Pancreas (tissue), 10 donors: ENCODE measurements at regions not wholly inside any gene's neighbourhood (a gene's known extent, or its start where the extent isn't known, plus 50 kb on each side); places are given as distances from the start of the nearest gene placed in this dataset.
A peak's percentile ranks its signal among the peaks of the same experiment; 100 is the strongest.

ENCODE experiments used
- ATAC-seq, 4 donors: fragments of 200-7000 bp; cut with Tn5 transposase; one replicate each; pipeline versions ENCODE4 v1.8.0 to v1.9.1; 2020; ENCODE audit warnings: mild to moderate bottlenecking in 4 of 4, moderate library complexity in 4 of 4
- DNase-seq, 6 donors: peaks; one replicate each; pipeline ENCODE4 v3.0.0-alpha.2; 2020
- FAIRE-seq: peaks from 2 replicates; lab custom pipeline; 2012; peaks lifted over from hg19 to GRCh38; lab: Jason Lieb, UNC
- H3K27ac ChIP-seq, 4 donors: fragments of 200-600 bp; sonication (generic); 1 replicate in 3 of 4; 2 replicates in 1 of 4; pipeline versions ENCODE4 v1.5.0 to v1.8.0; 2020
- H3K27me3 ChIP-seq, 4 donors: fragments of 200-600 bp; one replicate each; pipeline ENCODE4 v1.8.0; 2021
- H3K36me3 ChIP-seq, 3 donors: fragments of 200-600 bp; sonication (generic) in 1 of 3; one replicate each; pipeline versions ENCODE4 v1.5.0 to v1.8.0; 2020 to 2021
- H3K4me1 ChIP-seq, 3 donors: fragments of 200-600 bp; one replicate each; pipeline ENCODE4 v1.8.0; 2021
- H3K4me3 ChIP-seq, 4 donors: fragments of 200-600 bp; sonication (generic) in 2 of 4; one replicate each; pipeline versions ENCODE4 v1.5.0 to v1.8.0; 2020 to 2021
- H3K9me3 ChIP-seq, 4 donors: fragments of 200-600 bp; one replicate each; pipeline ENCODE4 v1.8.0; 2021
- WGBS, 2 donors: extraction: QIAGEN DNeasy Blood & Tissue Kit; methylation state at CpG; one replicate each; pipeline ENCODE4 v1.1.7; 2013; 5-methylcytosine and 5-hydroxymethylcytosine counted together
- intact Hi-C, 3 donors: fragments of 100-400 bp; cut with DNase I; formaldehyde crosslinking; loops; one replicate each; pipeline versions ENCODE4 v1.11.1 to v1.14.2; 2022
- TF ChIP-seq, protein P1 (sequence below), 4 donors: fragments of 200-600 bp; sonication (generic) in 3 of 4; IDR thresholded peaks; one replicate each; pipeline versions ENCODE4 v1.5.0 to v1.8.0; 2021; ENCODE audit warnings: antibody characterized with exemption in 4 of 4
- donor health status: healthy with polysubstance abuse.
- donor health status: DM: no; HTN: no; CAD: no; lungs with moderate emphysema.
- donor health status: DM: no; HTN: no; CAD: no.
- donor health status: control.
- donor health status: control.
- donor health status: Bipolar disorder and iron deficiency.
- donor health status: DM: yes; HTN: yes; CAD: no.
- donor health status: DM: no; HTN: no; CAD: no.
- donor health status: DM: no; HTN: no; CAD: no.
- donor health status: DM: yes; HTN: yes; CAD: no.

DNA sequence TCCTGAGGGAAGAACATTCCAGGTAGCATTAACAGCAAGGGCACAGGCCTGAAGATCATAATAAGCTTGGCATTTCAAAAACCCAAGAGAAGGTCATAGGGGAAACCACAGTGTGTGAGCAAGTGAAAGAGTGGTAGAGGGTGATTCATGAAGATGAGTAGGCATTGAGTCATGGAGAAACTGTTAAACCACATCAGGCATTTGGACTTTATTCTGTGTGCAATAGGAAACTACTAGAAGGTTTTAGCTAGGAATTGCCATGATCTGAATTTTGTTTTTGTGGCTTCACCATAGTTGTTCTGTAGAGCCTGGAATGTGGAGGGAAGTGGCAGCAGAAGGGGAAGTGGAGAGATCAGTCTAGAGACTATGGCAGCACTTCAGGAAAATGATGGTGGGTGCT is 359.0 kb upstream of the PTBP2 start:
- no peak overlapping the region for H3K4me3 ChIP-seq
- ATAC-seq (peak in 2 of 4 donors; percentile 59 to 80), FAIRE-seq (no peak), DNase-seq (no peak)
- H3K36me3 ChIP-seq: no peaks in the 10 kb centered on the region
- no peak overlapping the region for H3K27ac ChIP-seq
- no peaks in the 10 kb centered on the region for H3K9me3 ChIP-seq
- TF ChIP-seq, protein P1, sequence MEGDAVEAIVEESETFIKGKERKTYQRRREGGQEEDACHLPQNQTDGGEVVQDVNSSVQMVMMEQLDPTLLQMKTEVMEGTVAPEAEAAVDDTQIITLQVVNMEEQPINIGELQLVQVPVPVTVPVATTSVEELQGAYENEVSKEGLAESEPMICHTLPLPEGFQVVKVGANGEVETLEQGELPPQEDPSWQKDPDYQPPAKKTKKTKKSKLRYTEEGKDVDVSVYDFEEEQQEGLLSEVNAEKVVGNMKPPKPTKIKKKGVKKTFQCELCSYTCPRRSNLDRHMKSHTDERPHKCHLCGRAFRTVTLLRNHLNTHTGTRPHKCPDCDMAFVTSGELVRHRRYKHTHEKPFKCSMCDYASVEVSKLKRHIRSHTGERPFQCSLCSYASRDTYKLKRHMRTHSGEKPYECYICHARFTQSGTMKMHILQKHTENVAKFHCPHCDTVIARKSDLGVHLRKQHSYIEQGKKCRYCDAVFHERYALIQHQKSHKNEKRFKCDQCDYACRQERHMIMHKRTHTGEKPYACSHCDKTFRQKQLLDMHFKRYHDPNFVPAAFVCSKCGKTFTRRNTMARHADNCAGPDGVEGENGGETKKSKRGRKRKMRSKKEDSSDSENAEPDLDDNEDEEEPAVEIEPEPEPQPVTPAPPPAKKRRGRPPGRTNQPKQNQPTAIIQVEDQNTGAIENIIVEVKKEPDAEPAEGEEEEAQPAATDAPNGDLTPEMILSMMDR (IDR thresholded peaks at IDR 0.05): no peak
- no peaks in the 10 kb centered on the region for H3K27me3 ChIP-seq
- intact Hi-C loops: no loop called here
- no peaks in the 10 kb centered on the region for H3K4me1 ChIP-seq

DNA sequence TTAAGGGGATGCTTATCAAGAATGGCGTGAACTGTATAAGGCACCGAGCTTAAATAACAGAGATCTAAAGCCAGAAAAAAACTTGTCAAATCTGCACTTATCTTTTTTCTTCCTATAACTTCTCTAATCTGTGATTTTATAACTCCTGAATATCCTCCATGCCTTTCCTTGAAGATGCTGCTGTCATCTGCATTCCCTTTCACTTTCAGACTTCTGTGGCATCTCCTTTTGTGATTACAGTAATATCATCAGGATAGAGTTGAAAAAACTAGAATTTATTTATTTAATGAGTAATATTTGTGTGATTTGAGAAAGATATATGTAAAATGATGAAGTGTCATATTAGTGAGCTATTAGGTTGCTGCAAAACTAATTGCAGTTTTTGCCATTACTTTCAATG is 357.8 kb upstream of the PTBP2 start:
- Histone ChIP-seq H3K4me1 (no peaks in the 10 kb centered on the region), H3K9me3 (no peaks in the 10 kb centered on the region), H3K4me3 (no peak overlapping the region), H3K27me3 (no peaks in the 10 kb centered on the region), H3K36me3 (no peaks in the 10 kb centered on the region), H3K27ac (no peak overlapping the region)
- DNase-seq: no peak
- WGBS, 2 donors: 19 to 28% methylated on average over 2 of the region's 2 CpGs
- ATAC-seq: no peak
- intact Hi-C loops: no loop called here
- FAIRE-seq: no peak
- TF ChIP-seq, protein P1 (IDR thresholded peaks at IDR 0.05): no peak

DNA sequence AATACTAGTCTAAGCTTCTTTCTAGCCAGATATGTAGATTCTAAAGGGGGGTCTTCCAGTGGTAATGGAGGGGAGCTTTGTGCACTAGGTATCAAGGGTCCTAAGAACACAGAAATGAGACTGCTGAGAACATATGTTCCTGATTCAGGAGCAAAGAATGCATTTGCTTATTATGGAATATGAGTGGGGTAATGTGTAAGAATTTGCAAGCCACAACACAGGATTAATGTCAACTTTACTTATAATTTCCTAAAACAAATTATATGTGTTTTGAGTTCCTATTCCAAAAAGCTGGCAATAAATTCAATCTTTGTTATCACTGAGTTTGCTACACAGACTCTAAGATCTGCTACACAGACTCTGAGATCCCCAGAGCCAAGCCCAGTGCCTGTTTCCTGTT is 357.0 kb upstream of the PTBP2 start:
- ATAC-seq (no peak), FAIRE-seq (no peak), DNase-seq (no peak)
- Histone ChIP-seq H3K27me3 (no peaks in the 10 kb centered on the region), H3K27ac (no peak overlapping the region), H3K36me3 (no peaks in the 10 kb centered on the region), H3K4me1 (no peaks in the 10 kb centered on the region), H3K9me3 (no peaks in the 10 kb centered on the region), H3K4me3 (no peak overlapping the region)
- intact Hi-C loops: no loop called here
- TF ChIP-seq, protein P1 (IDR thresholded peaks at IDR 0.05): no peak

DNA sequence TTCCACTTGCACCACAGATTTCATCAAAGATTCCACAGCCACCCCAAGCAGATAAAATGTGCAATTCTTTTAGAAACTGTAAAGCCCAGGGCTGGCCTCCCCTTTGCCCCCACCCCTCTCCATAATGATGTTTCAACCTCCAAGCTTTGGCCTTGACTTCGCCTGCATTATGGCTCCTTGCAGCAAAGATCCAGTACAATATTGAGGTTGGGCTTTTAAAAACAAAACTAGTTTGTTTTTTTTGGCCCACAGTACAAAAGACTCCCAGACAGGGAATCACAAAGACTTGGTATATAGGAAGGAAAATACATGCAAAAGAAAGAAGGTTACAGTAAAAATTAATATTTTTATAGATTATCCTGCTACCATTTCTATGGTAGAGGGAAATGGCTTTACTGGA is 356.5 kb upstream of the PTBP2 start:
- DNase-seq: no peak
- H3K27me3 ChIP-seq: no peaks in the 10 kb centered on the region
- no peaks in the 10 kb centered on the region for H3K4me1 ChIP-seq
- no peak for ATAC-seq
- H3K36me3 ChIP-seq: no peaks in the 10 kb centered on the region
- 9 to 11% methylated on average over 1 of the region's 1 CpG for WGBS, 2 donors
- no peaks in the 10 kb centered on the region for H3K9me3 ChIP-seq
- TF ChIP-seq, protein P1 (IDR thresholded peaks at IDR 0.05): no peak
- intact Hi-C loops: no loop called here
- FAIRE-seq: no peak
- H3K27ac ChIP-seq: no peak overlapping the region
- H3K4me3 ChIP-seq: no peak overlapping the region

DNA sequence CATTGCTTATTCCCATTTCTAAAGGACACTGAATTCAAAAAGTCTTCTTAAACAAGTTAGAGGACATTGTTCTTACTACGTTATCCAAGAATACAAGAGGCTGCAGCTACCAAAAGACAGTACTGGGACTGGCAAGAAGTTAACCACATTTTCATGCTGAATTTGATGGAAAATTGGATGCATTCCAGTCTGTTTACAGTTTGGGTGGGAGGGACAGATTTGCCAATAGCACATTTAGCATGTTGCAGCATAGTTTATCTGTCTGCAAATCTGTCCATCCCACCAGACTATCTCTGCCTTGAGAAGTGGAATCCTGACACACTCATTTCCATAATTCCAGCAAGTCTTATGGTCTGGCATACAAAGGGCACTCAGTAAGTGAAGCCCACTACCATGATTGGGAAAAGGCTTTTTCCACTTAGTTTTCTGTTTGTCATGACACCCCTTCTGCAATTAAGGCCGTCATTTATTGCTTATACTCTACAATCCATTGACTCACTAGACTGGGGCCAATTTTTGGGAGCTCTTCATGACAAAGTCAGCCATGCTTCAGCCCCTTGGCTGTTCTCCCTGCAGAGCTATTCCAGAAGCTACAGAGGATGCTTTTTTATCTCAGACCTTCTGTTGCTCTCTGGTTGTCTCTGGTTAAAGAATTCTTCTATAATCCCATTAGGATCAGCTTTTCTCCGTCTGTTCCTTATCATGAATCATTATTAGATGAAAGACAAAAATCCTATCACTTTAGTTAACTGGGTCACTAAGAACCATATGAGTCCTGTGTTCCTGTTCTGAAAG is 355.8 kb upstream of the PTBP2 start:
- intact Hi-C loops: no loop called here
- Histone ChIP-seq H3K9me3 (no peaks in the 10 kb centered on the region), H3K36me3 (no peaks in the 10 kb centered on the region), H3K4me1 (no peaks in the 10 kb centered on the region), H3K27me3 (no peaks in the 10 kb centered on the region), H3K4me3 (no peak overlapping the region), H3K27ac (no peak overlapping the region)
- TF ChIP-seq, protein P1 (IDR thresholded peaks at IDR 0.05): no peak
- no peak for ATAC-seq
- DNase-seq: no peak
- 29 to 50% methylated on average over 3 of the region's 3 CpGs for WGBS, 2 donors
- FAIRE-seq: no peak
